Gastrocnemius medialis (tissue), 4 donors: ENCODE measurements at regions not wholly inside any gene's neighbourhood (a gene's known extent, or its start where the extent isn't known, plus 50 kb on each side); places are given as distances from the start of the nearest gene placed in this dataset.

Experiments
- ATAC-seq, 2 donors: fragments of 150-250 bp; one replicate each; pipeline ENCODE4 v1.9.1; 2016
- DNase-seq, 2 donors: peaks; one replicate each; pipeline ENCODE4 v3.0.0-alpha.2; 2019
- H3K27ac ChIP-seq, 4 donors: fragments of 200-600 bp; sonication (generic); 1 replicate in 1 of 4; 2 replicates in 3 of 4; pipeline ENCODE4 v1.5.1; 2016 to 2018; ENCODE audit warnings: mild to moderate bottlenecking in 2 of 4, moderate library complexity in 1 of 4
- H3K27me3 ChIP-seq, 3 donors: fragments of 200-600 bp; sonication (generic) in 2 of 3; 1 replicate in 1 of 3; 2 replicates in 2 of 3; pipeline versions ENCODE4 v1.5.1 to v1.6.0; 2016 to 2019; ENCODE audit warnings: mild to moderate bottlenecking in 1 of 3, moderate library complexity in 1 of 3
- H3K36me3 ChIP-seq, 2 donors: fragments of 200-600 bp; sonication (generic) in 1 of 2; one replicate each; pipeline ENCODE4 v1.5.1; 2017 to 2018
- H3K4me1 ChIP-seq, 2 donors: fragments of 200-600 bp; sonication (generic) in 1 of 2; one replicate each; pipeline ENCODE4 v1.5.1; 2016 to 2017; ENCODE audit warnings: mild to moderate bottlenecking in 2 of 2
- H3K4me3 ChIP-seq, 4 donors: fragments of 200-600 bp; sonication (generic) in 3 of 4; 1 replicate in 1 of 4; 2 replicates in 3 of 4; pipeline ENCODE4 v1.5.1; 2016 to 2019; ENCODE audit warnings: mild to moderate bottlenecking in 2 of 4
- H3K9me3 ChIP-seq, 3 donors: fragments of 200-600 bp; sonication (generic) in 2 of 3; 1 replicate in 1 of 3; 2 replicates in 2 of 3; pipeline ENCODE4 v1.5.1; 2016 to 2019
- CTCF ChIP-seq, 5 experiments: fragments of 450-650 bp in 3 of 5; fragments of 200-600 bp in 2 of 5; sonication (generic) in 2 of 5; IDR thresholded peaks in 4 of 5; conservative IDR thresholded peaks in 1 of 5; 1 replicate in 4 of 5; 2 replicates in 1 of 5; pipeline ENCODE4 v1.5.1; 2016 to 2019; ENCODE audit warnings: antibody characterized with exemption in 5 of 5, mild to moderate bottlenecking in 3 of 5, moderate library complexity in 3 of 5
- POLR2A ChIP-seq, 2 donors: fragments of 450-650 bp; IDR thresholded peaks; one replicate each; pipeline ENCODE4 v1.6.1; 2017; ENCODE audit warnings: antibody characterized with exemption in 2 of 2, mild to moderate bottlenecking in 2 of 2, moderate library complexity in 2 of 2
- in situ Hi-C, 4 donors: fragments of 200-750 bp; cut with MboI; loops; one replicate each; pipeline versions ENCODE4 v1.15.0 to v1.8.0; 2017; ENCODE audit warnings: low sequenced_read_pairs in 4 of 4
- intact Hi-C: fragments of 100-400 bp; cut with DNase I; formaldehyde crosslinking; loops from one replicate; pipeline ENCODE4 v1.15.1; 2023; ENCODE audit warnings: low total_unique reads

DNA sequence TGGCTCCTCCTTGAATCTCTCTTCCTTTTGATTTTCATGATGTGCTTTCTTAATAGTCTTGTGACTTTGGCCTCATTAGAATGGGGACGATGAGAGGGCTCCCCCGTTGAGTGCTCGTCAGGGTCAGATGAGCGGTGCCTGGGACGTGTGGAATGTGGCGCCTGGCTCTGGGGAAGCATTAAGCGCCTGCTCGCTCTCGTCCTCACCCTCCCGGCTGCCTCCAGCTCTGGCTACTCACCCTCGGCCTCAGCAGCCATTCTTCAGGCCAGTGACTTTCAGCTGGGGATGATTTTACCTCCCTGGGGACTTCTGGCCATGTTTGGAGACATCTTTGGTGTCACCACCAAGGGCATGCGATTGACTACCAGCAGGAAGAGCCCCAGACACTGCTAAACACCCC lies 69.7 kb downstream of the RPS6KA4 start:
- in situ Hi-C loops (no loop called here), intact Hi-C loops (no loop called here)
- peaks cover 0 to 7% (median 0%) of the 10 kb centered on the region in 3 donors for H3K27me3 ChIP-seq
- no peaks in the 10 kb centered on the region for H3K4me1 ChIP-seq
- TF ChIP-seq CTCF (IDR thresholded peaks at IDR 0.05 in 4 of 5, conservative IDR thresholded peaks at IDR 0.05 in 1 of 5): no peak
- H3K4me3 ChIP-seq: no peak overlapping the region
- H3K9me3 ChIP-seq: no peaks in the 10 kb centered on the region
- H3K27ac ChIP-seq: no peak overlapping the region
- DNase-seq: no peak
- ATAC-seq: no peak
- H3K36me3 ChIP-seq: no peaks in the 10 kb centered on the region

GRCh38 chr11:64429970-64430369 lies 71.0 kb downstream of the RPS6KA4 start:
- H3K27me3 ChIP-seq: peaks cover 0 to 7% (median 0%) of the 10 kb centered on the region in 3 donors
- TF ChIP-seq POLR2A (IDR thresholded peaks at IDR 0.05) (no peak), CTCF (IDR thresholded peaks at IDR 0.05 in 4 of 5, conservative IDR thresholded peaks at IDR 0.05 in 1 of 5) (no peak)
- in situ Hi-C loops: no loop called here

DNA sequence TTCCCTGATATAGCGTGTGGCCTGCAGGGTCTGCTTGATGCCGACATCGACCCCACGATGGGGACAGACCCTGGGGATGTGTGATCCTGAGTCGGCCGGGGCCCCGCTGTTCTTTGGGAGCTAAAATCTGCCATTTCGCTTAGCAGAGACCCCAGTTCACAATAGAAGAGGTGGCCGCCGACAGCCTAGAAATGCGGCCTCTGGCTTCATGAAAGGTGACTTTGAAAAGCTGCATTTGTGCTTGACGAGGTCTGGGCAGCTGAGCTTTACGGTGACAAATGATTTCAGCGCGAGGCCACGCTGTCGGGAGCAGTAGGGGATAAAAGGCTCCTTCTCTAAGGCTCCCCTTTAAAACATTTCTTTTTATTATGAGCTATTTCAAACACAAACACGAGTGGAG lies 71.7 kb downstream of the RPS6KA4 start:
- H3K4me3 ChIP-seq: no peak overlapping the region
- intact Hi-C loops: no loop called here
- TF ChIP-seq CTCF (IDR thresholded peaks at IDR 0.05 in 4 of 5, conservative IDR thresholded peaks at IDR 0.05 in 1 of 5): no peak
- TF ChIP-seq POLR2A (IDR thresholded peaks at IDR 0.05): no peak
- no peaks in the 10 kb centered on the region for H3K36me3 ChIP-seq
- no peaks in the 10 kb centered on the region for H3K9me3 ChIP-seq
- ATAC-seq (no peak), DNase-seq (no peak)
- H3K27ac ChIP-seq: no peak overlapping the region
- in situ Hi-C loops: no loop called here
- H3K4me1 ChIP-seq: no peaks in the 10 kb centered on the region
- peaks cover 0 to 7% (median 0%) of the 10 kb centered on the region in 3 donors for H3K27me3 ChIP-seq

More at GRCh38 chr11:64429970-64430369, 71.0 kb downstream of the RPS6KA4 start:
- Histone ChIP-seq H3K4me1 (no peaks in the 10 kb centered on the region), H3K27ac (no peak overlapping the region), H3K4me3 (no peak overlapping the region), H3K36me3 (no peaks in the 10 kb centered on the region), H3K9me3 (no peaks in the 10 kb centered on the region)
- intact Hi-C loops: no loop called here
- DNase-seq (no peak), ATAC-seq (no peak)

- H3K36me3 ChIP-seq: no peaks in the 10 kb centered on the region
- TF ChIP-seq CTCF (IDR thresholded peaks at IDR 0.05 in 4 of 5, conservative IDR thresholded peaks at IDR 0.05 in 1 of 5) (no peak), POLR2A (IDR thresholded peaks at IDR 0.05) (no peak)
- H3K4me1 ChIP-seq: no peaks in the 10 kb centered on the region
- DNase-seq (no peak), ATAC-seq (no peak)
- intact Hi-C loops (no loop called here), in situ Hi-C loops (no loop called here)
- no peak overlapping the region for H3K4me3 ChIP-seq
- H3K27me3 ChIP-seq: peaks cover 0 to 9% (median 7%) of the 10 kb centered on the region in 3 donors
- no peak overlapping the region for H3K27ac ChIP-seq
- no peaks in the 10 kb centered on the region for H3K9me3 ChIP-seq
Measured at GRCh38 chr11:64436000-64436399, 77.0 kb downstream of the RPS6KA4 start.

- Histone ChIP-seq H3K27ac (no peak overlapping the region), H3K4me3 (no peak overlapping the region), H3K27me3 (peaks cover 0 to 9% (median 7%) of the 10 kb centered on the region in 3 donors), H3K4me1 (no peaks in the 10 kb centered on the region), H3K36me3 (no peaks in the 10 kb centered on the region), H3K9me3 (no peaks in the 10 kb centered on the region)
- TF ChIP-seq CTCF (IDR thresholded peaks at IDR 0.05 in 4 of 5, conservative IDR thresholded peaks at IDR 0.05 in 1 of 5): no peak
- no peak for TF ChIP-seq POLR2A (IDR thresholded peaks at IDR 0.05)
- no peak for ATAC-seq
- intact Hi-C loops (no loop called here), in situ Hi-C loops (no loop called here)
- DNase-seq: no peak
Measured at GRCh38 chr11:64437426-64437825, 78.5 kb downstream of the RPS6KA4 start.
